HG02588 (cell line): ENCODE measurements at regions not wholly inside any gene's neighbourhood (a gene's known extent, or its start where the extent isn't known, plus 50 kb on each side); places are given as distances from the start of the nearest gene placed in this dataset.
"Not testable (repeated sequence)": the region's sequence is repeated elsewhere in the genome, so short reads cannot be mapped to it uniquely, and the experiment has no call there.

Experiments used
- ATAC-seq: cut with Tn5 transposase; IDR thresholded peaks from one replicate; pipeline ENCODE4 v1.9.1; 2021; ENCODE audit warnings: mild to moderate bottlenecking, moderate library complexity; ENCODE audit not compliant: unreplicated experiment

DNA sequence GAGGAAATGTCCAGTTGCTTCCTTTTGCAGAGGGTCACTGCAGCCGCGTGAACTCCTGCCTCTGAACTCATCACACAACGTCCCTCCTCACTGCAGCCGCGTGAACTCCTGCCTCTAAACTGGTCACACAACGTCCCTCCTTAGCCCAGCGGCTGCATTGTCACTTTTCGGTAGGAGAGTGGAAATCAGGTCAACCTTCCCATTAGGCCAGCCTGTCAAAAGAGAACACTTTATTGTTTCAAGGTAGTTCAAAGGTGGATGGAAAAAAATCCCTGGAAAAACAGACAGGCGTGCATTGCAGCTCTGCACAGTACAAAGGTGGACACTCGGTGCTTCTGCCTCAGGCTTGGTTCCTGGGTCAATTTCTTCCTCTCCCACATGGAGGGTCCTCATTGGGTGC lies 280.2 kb downstream of the FOXL1 start:
- no peak for ATAC-seq

GRCh38 chr16:86861270-86861858 lies 283.0 kb downstream of the FOXL1 start:
- ATAC-seq, result not testable (repeated sequence)

- ATAC-seq, result no peak
Observed at GRCh38 chr16:86862595-86863280, 284.4 kb downstream of the FOXL1 start.

GRCh38 chr16:86863609-86864008 lies 285.3 kb downstream of the FOXL1 start:
- no peak for ATAC-seq

GRCh38 chr16:86864586-86864985 lies 286.2 kb downstream of the FOXL1 start:
- ATAC-seq, result no peak

- ATAC-seq, result no peak
Observed at GRCh38 chr16:86865851-86866662, 287.7 kb downstream of the FOXL1 start.

GRCh38 chr16:86866986-86867722 lies 288.8 kb downstream of the FOXL1 start:
- no peak for ATAC-seq

- ATAC-seq, result no peak
Observed at GRCh38 chr16:86868070-86868469, 289.7 kb downstream of the FOXL1 start.

GRCh38 chr16:86868786-86869185 lies 290.4 kb downstream of the FOXL1 start:
- no peak for ATAC-seq

DNA sequence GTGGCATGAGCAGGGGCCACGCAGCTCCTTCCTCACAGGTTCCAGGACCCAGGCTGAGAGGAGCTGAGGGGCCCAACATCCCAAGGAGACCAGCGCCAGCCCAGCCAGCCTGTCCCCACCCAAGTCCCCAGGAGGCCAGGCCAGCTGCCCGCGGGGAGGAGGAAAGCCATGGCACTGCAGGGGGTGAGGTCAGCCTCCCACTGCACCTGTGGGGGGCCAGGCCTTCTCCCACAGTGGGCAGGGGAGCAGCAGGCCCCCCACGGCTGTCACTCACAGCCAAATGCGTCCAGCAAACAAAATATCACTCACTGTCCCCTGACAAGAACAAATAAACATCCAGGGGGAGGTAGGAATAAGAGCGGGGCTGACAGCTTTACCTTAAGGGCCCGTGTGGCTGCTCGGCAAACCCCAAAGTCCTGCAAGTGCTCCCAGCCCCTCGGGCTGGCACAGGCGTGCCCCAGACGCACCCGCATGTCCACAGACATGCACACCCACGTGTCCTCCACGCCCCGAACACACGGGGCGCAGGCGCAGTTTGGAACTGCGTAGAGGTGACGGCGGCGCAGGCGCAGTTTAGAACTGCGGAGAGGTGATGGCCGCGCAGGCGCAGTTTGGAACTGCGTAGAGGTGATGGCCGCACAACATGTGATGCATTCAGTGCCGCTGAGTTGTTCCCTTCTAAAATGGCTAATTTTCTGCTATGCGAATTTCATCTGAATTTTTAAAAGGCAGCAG lies 291.1 kb downstream of the FOXL1 start:
- no peak for ATAC-seq

DNA sequence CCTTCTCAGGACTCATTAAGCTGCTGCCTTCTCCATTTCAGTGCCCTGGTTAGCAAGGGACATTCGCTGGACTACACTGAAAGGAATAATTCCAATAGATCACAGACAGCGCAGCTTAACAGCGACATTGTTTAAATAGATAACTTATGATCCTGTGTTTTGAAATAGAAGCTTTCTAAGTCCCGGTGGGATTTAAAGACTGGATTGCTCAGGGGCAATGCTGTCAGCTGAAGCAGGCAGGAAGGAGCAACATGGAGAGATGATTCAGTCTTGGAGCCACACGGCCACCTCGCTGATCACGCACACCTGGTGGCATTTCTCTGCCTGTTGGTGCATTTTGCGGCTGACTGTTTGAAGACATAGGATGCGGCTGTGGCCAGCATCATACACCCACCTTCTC lies 292.0 kb downstream of the FOXL1 start:
- ATAC-seq, result no peak

DNA sequence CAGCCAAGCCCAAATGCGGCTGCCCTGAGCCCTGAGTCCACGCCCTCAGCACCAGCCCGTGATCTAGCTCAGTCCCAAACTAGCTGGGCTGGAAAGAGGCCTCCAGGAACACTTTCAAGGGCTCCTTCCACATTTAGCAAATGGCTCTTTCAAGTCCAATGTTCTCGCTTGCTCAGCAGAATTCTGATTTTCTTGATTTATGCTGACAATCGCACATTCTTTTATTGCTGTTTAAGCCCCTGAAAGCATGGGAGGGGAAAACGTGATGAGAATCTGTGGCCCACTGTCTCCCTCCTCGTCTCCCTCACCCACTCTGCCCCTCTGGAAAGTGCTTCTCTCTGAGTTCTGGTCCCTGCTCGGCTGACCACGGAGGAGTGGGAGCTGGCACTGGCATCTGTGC lies 293.8 kb downstream of the FOXL1 start:
- no peak for ATAC-seq

- ATAC-seq, result no peak
Observed at GRCh38 chr16:86872833-86873232, 294.5 kb downstream of the FOXL1 start.

DNA sequence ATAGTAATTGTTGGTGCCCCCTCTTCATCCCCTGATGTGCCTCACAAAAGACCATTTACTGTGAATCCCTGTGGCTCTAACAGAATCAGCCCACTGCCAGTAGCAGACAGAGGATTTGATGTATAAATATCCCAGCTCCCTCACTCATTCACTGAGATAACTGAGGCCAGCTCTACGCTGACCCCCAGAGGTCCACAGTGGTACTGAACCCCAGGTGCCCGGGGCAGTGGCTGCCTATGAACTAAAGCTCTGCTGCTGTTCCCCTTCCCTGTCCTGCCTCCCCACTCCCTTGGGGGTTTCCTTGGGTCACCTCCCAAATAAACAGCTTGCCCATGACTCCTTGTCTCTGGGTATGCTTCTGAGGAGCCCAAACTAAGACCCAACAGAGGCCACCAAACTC lies 295.8 kb downstream of the FOXL1 start:
- no peak for ATAC-seq

- no peak for ATAC-seq
Observed at GRCh38 chr16:86876499-86876898, 298.1 kb downstream of the FOXL1 start.

DNA sequence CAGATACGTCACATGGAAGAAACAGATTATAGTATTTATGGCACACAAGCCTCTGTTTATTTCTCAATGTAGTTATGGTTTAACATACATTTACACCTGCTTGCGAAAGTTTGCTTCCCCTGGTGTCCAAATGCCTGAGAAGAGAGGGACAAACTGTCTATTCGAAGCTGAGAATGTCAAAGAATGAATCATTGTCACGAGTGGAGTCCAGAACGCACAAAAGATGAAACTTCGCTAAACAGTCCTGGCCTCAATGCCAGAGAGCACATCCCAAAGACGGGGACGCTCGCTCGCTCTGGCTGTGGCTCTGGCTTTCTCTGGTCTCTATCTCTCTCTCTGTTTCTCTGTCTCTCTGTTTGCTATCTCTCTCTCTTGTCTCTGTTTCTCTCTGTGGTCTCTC lies 298.8 kb downstream of the FOXL1 start:
- ATAC-seq, result no peak

DNA sequence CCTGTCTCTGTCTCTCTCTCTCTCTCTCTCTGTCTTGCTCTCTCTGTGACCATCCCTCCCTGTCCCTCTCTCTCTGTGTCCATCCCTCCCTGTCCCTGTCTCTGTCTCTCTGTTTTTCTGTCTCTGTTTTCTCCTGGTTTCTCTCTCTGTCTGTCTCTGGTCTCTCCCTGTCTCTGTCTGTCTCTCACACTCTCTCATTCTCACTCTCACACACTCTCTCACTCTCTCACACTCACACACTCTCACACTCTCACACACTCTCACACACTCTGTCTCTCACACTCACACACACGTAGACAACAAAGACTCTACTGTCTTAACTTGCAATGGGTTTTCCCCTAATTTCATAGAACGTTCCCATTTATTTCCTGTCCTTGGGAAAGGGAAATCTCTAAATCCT lies 299.5 kb downstream of the FOXL1 start:
- no peak for ATAC-seq

- no peak for ATAC-seq
Observed at GRCh38 chr16:86878236-86879080, 300.1 kb downstream of the FOXL1 start.

GRCh38 chr16:86879268-86879667 lies 300.9 kb downstream of the FOXL1 start:
- no peak for ATAC-seq
